Trophoblast cell (in vitro differentiated cells and primary cell): ENCODE measurements at regions not wholly inside any gene's neighbourhood (a gene's known extent, or its start where the extent isn't known, plus 50 kb on each side); places are given as distances from the start of the nearest gene placed in this dataset.

ENCODE experiments used
- DNase-seq, 2 donors: peaks; one replicate each; pipeline ENCODE4 v3.0.0-alpha.2; 2016
- H2AFZ ChIP-seq: 2 replicates; pipeline ENCODE4 v1.6.1; 2013; ENCODE audit warnings: low read length, moderate library complexity, mild to moderate bottlenecking; ENCODE audit not compliant: insufficient read depth, poor library complexity
- H2AK5ac ChIP-seq: 2 replicates; pipeline ENCODE4 v1.6.1; 2013; ENCODE audit warnings: mild to moderate bottlenecking, low read length
- H2BK120ac ChIP-seq: 2 replicates; pipeline ENCODE4 v1.6.1; 2013; ENCODE audit warnings: low read length, mild to moderate bottlenecking, moderate library complexity; ENCODE audit not compliant: insufficient read depth, poor library complexity
- H2BK12ac ChIP-seq: 2 replicates; pipeline ENCODE4 v1.6.1; 2013; ENCODE audit warnings: mild to moderate bottlenecking, low read length, moderate library complexity
- H2BK5ac ChIP-seq: 2 replicates; pipeline ENCODE4 v1.6.1; 2013; ENCODE audit warnings: low read length, low read depth, moderate library complexity, mild to moderate bottlenecking; ENCODE audit not compliant: poor library complexity
- H3K14ac ChIP-seq: 2 replicates; pipeline ENCODE4 v1.6.1; 2013; ENCODE audit warnings: mild to moderate bottlenecking, low read length
- H3K18ac ChIP-seq: 2 replicates; pipeline ENCODE4 v1.6.1; 2013; ENCODE audit warnings: mild to moderate bottlenecking, low read length
- H3K23ac ChIP-seq: 2 replicates; pipeline ENCODE4 v1.6.1; 2013; ENCODE audit warnings: low read length
- H3K27ac ChIP-seq: 2 replicates; pipeline ENCODE4 v1.5.1; 2013; ENCODE audit warnings: low read depth, mild to moderate bottlenecking, inconsistent platforms, low read length, moderate library complexity
- H3K27me3 ChIP-seq: 2 replicates; pipeline ENCODE4 v1.6.1; 2013; ENCODE audit warnings: inconsistent platforms, mild to moderate bottlenecking, low read length, moderate library complexity; ENCODE audit not compliant: insufficient read depth
- H3K36me3 ChIP-seq, 2 experiments: 1 replicate in 1 of 2; 2 replicates in 1 of 2; pipeline ENCODE4 v1.6.1; 2013; ENCODE audit warnings: low read length in 2 of 2, mild to moderate bottlenecking in 2 of 2, moderate library complexity in 1 of 2; ENCODE audit not compliant: insufficient read depth in 2 of 2, control insufficient read depth in 1 of 2
- H3K4ac ChIP-seq: 2 replicates; pipeline ENCODE4 v1.6.1; 2013; ENCODE audit warnings: low read depth, mild to moderate bottlenecking, low read length, moderate library complexity
- H3K4me1 ChIP-seq, 2 experiments: 1 replicate in 1 of 2; 2 replicates in 1 of 2; pipeline ENCODE4 v1.6.1; 2013; ENCODE audit warnings: low read length in 2 of 2, mild to moderate bottlenecking in 2 of 2, moderate library complexity in 1 of 2; ENCODE audit not compliant: insufficient read depth in 2 of 2, control insufficient read depth in 1 of 2
- H3K4me2 ChIP-seq: 2 replicates; pipeline ENCODE4 v1.6.1; 2013; ENCODE audit warnings: inconsistent platforms, mild to moderate bottlenecking, low read length, moderate library complexity
- H3K4me3 ChIP-seq: 2 replicates; pipeline ENCODE4 v1.5.1; 2013; ENCODE audit warnings: mild to moderate bottlenecking, low read depth, low read length, inconsistent platforms
- H3K79me1 ChIP-seq: one replicate; pipeline ENCODE4 v1.6.1; 2013; ENCODE audit warnings: low read length
- H3K79me2 ChIP-seq: 2 replicates; pipeline ENCODE4 v1.6.1; 2013; ENCODE audit warnings: low read length, mild to moderate bottlenecking; ENCODE audit not compliant: control insufficient read depth, insufficient read depth, poor library complexity
- H3K9ac ChIP-seq: 2 replicates; pipeline ENCODE4 v1.6.1; 2013; ENCODE audit warnings: mild to moderate bottlenecking, low read length
- H3K9me3 ChIP-seq: 2 replicates; pipeline ENCODE4 v1.6.1; 2013; ENCODE audit warnings: low read depth, mild to moderate bottlenecking, control low read depth, inconsistent platforms, low read length; ENCODE audit not compliant: insufficient read depth
- H4K12ac ChIP-seq: 2 replicates; pipeline ENCODE4 v1.6.1; 2013; ENCODE audit warnings: low read depth, mild to moderate bottlenecking, low read length, moderate library complexity
- H4K8ac ChIP-seq: 2 replicates; pipeline ENCODE4 v1.6.1; 2013; ENCODE audit warnings: low read depth, mild to moderate bottlenecking, low read length, moderate library complexity
- H4K91ac ChIP-seq: one replicate; pipeline ENCODE4 v1.6.1; 2013; ENCODE audit warnings: low read depth, mild to moderate bottlenecking, low read length, moderate library complexity
- WGBS: extraction: QIAGEN DNeasy Blood & Tissue Kit; methylation state at CpG from one replicate; pipeline ENCODE4 v1.1.7; 2013; ENCODE audit warnings: missing lambda C conversion rate; ENCODE audit not compliant: insufficient read length, insufficient coverage; ENCODE audit errors: extremely low coverage; 5-methylcytosine and 5-hydroxymethylcytosine counted together

- no peak overlapping the region for H2BK12ac ChIP-seq
- no peak overlapping the region for H2AK5ac ChIP-seq
- no peaks in the 10 kb centered on the region for H3K36me3 ChIP-seq
- H3K27ac ChIP-seq = no peak overlapping the region
- H3K4me3 ChIP-seq = no peak overlapping the region
- no peak overlapping the region for H4K8ac ChIP-seq
- no peak overlapping the region for H3K14ac ChIP-seq
- H3K4me2 ChIP-seq = no peak overlapping the region
- H3K18ac ChIP-seq = no peak overlapping the region
- WGBS = no CpG with 5 or more reads among the region's 4 CpGs
- no peaks in the 10 kb centered on the region for H3K79me2 ChIP-seq
- H4K12ac ChIP-seq = no peak overlapping the region
- no peak overlapping the region for H2BK5ac ChIP-seq
- DNase-seq = no peak
- H4K91ac ChIP-seq = no peak overlapping the region
- no peak overlapping the region for H3K4ac ChIP-seq
- H3K9ac ChIP-seq = no peak overlapping the region
- H2AFZ ChIP-seq = no peak overlapping the region
- no peak overlapping the region for H3K23ac ChIP-seq
- H3K27me3 ChIP-seq = no peaks in the 10 kb centered on the region
- H3K4me1 ChIP-seq = no peaks in the 10 kb centered on the region
- H3K9me3 ChIP-seq = no peaks in the 10 kb centered on the region
- no peak overlapping the region for H2BK120ac ChIP-seq
- H3K79me1 ChIP-seq = no peaks in the 10 kb centered on the region
Measured at GRCh38 chr18:45149712-45150111, 465.6 kb upstream of the SLC14A2 start.

- no peak overlapping the region for H2AFZ ChIP-seq
- no peaks in the 10 kb centered on the region for H3K36me3 ChIP-seq
- H2BK120ac ChIP-seq = no peak overlapping the region
- H3K4me3 ChIP-seq = no peak overlapping the region
- no CpG with 5 or more reads among the region's 2 CpGs for WGBS
- H4K91ac ChIP-seq = no peak overlapping the region
- no peak for DNase-seq
- no peak overlapping the region for H2BK5ac ChIP-seq
- H3K23ac ChIP-seq = no peak overlapping the region
- H3K79me2 ChIP-seq = no peaks in the 10 kb centered on the region
- no peak overlapping the region for H4K8ac ChIP-seq
- no peaks in the 10 kb centered on the region for H3K27me3 ChIP-seq
- no peaks in the 10 kb centered on the region for H3K9me3 ChIP-seq
- H3K4me1 ChIP-seq = no peaks in the 10 kb centered on the region
- H3K14ac ChIP-seq = no peak overlapping the region
- no peak overlapping the region for H3K9ac ChIP-seq
- H2BK12ac ChIP-seq = no peak overlapping the region
- H4K12ac ChIP-seq = no peak overlapping the region
- H3K79me1 ChIP-seq = no peaks in the 10 kb centered on the region
- H2AK5ac ChIP-seq = no peak overlapping the region
- H3K4me2 ChIP-seq = no peak overlapping the region
- no peak overlapping the region for H3K18ac ChIP-seq
- H3K4ac ChIP-seq = no peak overlapping the region
- H3K27ac ChIP-seq = no peak overlapping the region
Measured at GRCh38 chr18:45151645-45152044, 463.6 kb upstream of the SLC14A2 start.

DNA sequence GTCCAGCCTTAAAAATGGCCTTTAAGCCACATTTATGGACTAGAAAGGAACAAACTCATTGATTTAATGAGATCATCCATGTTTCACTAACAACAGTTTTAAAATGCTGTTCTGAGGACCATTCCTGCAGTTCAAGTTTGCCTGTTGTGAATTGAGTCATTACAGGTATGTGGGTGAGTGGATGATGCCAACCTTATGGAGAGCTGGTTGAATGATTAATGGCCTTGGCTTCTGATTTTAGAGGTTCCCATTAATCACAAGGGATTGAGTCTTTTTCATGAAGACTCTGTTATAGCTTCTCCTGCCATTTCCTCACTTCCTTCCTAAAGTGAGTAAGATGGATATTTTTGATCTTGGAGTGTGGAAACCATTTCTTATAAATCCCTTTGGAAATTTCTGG lies 459.8 kb upstream of the SLC14A2 start:
- Histone ChIP-seq H2BK120ac (no peak overlapping the region), H3K4me3 (no peak overlapping the region), H3K36me3 (no peaks in the 10 kb centered on the region), H2AK5ac (no peak overlapping the region), H3K4me2 (no peak overlapping the region), H3K18ac (no peak overlapping the region), H4K12ac (no peak overlapping the region), H3K4me1 (no peaks in the 10 kb centered on the region), H3K79me2 (no peaks in the 10 kb centered on the region), H3K79me1 (no peaks in the 10 kb centered on the region), H4K91ac (no peak overlapping the region), H2AFZ (no peak overlapping the region), H3K14ac (no peak overlapping the region), H4K8ac (no peak overlapping the region), H3K27ac (no peak overlapping the region), H3K27me3 (no peaks in the 10 kb centered on the region), H2BK12ac (no peak overlapping the region), H3K9ac (no peak overlapping the region), H3K4ac (no peak overlapping the region), H3K23ac (no peak overlapping the region), H3K9me3 (no peaks in the 10 kb centered on the region), H2BK5ac (no peak overlapping the region)
- DNase-seq = no peak

DNA sequence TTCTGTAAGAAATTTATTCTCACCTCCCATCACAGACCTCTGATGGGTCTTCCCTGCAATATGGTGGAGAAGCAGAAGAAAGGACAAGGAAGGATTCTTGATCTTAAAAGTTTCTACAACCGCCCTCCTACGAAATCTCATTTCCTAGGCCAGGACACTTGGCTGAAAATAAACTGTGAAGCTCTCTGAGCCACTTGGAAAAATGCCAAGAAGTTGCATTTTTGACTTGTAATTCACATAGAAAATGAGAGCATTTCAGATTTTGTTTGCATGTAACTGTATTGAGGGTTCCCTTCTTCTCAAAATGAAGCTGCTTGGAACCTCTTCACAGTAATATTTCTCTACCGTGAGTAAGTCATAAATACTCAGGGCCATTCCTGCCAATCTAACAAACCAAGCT lies 458.3 kb upstream of the SLC14A2 start:
- Histone ChIP-seq H3K36me3 (no peaks in the 10 kb centered on the region), H2BK12ac (no peak overlapping the region), H3K4ac (no peak overlapping the region), H2BK5ac (no peak overlapping the region), H3K4me3 (no peak overlapping the region), H3K4me1 (no peaks in the 10 kb centered on the region), H2AK5ac (no peak overlapping the region), H2AFZ (no peak overlapping the region), H3K9me3 (no peaks in the 10 kb centered on the region), H3K18ac (no peak overlapping the region), H3K9ac (no peak overlapping the region), H3K14ac (no peak overlapping the region), H4K12ac (no peak overlapping the region), H3K27me3 (no peaks in the 10 kb centered on the region), H4K91ac (no peak overlapping the region), H3K27ac (no peak overlapping the region), H3K79me1 (no peaks in the 10 kb centered on the region), H2BK120ac (no peak overlapping the region), H3K4me2 (no peak overlapping the region), H3K79me2 (no peaks in the 10 kb centered on the region), H4K8ac (no peak overlapping the region), H3K23ac (no peak overlapping the region)
- WGBS = no CpG with 5 or more reads among the region's 3 CpGs
- no peak for DNase-seq

DNA sequence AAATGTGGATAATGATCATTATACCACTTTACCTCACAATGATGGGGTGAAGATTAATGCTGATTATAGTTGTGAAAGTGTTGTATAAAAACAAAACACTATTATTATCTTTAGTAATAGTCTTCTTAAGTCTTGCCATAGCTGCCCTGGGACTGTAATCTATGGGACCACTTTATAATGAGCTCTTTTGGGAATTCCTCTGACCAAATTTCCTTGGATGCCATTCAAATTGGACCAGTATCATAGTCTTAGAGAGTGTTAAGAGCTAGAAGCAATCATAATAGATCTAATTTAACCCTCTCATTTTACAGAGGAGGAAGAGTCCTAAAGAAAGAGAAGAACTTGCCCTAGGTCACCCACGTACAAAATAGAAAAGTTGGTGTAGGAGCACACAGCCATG lies 457.7 kb upstream of the SLC14A2 start:
- H2BK5ac ChIP-seq = no peak overlapping the region
- no peak overlapping the region for H4K91ac ChIP-seq
- WGBS = no CpG with 5 or more reads among the region's 1 CpG
- H3K9me3 ChIP-seq = no peaks in the 10 kb centered on the region
- H3K4ac ChIP-seq = no peak overlapping the region
- no peak overlapping the region for H4K8ac ChIP-seq
- H3K9ac ChIP-seq = no peak overlapping the region
- H3K27me3 ChIP-seq = no peaks in the 10 kb centered on the region
- H2BK120ac ChIP-seq = no peak overlapping the region
- no peak for DNase-seq
- no peak overlapping the region for H3K18ac ChIP-seq
- no peaks in the 10 kb centered on the region for H3K79me2 ChIP-seq
- no peaks in the 10 kb centered on the region for H3K36me3 ChIP-seq
- no peak overlapping the region for H3K23ac ChIP-seq
- no peak overlapping the region for H2AFZ ChIP-seq
- no peak overlapping the region for H2AK5ac ChIP-seq
- H3K4me3 ChIP-seq = no peak overlapping the region
- H3K79me1 ChIP-seq = no peaks in the 10 kb centered on the region
- no peaks in the 10 kb centered on the region for H3K4me1 ChIP-seq
- no peak overlapping the region for H3K27ac ChIP-seq
- no peak overlapping the region for H3K4me2 ChIP-seq
- no peak overlapping the region for H2BK12ac ChIP-seq
- H3K14ac ChIP-seq = no peak overlapping the region
- H4K12ac ChIP-seq = no peak overlapping the region
